ENCODE measurements at regions not wholly inside any gene's neighbourhood (a gene's known extent, or its start where the extent isn't known, plus 50 kb on each side); places are given as distances from the start of the nearest gene placed in this dataset.
"Not testable (repeated sequence)": the region's sequence is repeated elsewhere in the genome, so short reads cannot be mapped to it uniquely, and the experiment has no call there.

DNA sequence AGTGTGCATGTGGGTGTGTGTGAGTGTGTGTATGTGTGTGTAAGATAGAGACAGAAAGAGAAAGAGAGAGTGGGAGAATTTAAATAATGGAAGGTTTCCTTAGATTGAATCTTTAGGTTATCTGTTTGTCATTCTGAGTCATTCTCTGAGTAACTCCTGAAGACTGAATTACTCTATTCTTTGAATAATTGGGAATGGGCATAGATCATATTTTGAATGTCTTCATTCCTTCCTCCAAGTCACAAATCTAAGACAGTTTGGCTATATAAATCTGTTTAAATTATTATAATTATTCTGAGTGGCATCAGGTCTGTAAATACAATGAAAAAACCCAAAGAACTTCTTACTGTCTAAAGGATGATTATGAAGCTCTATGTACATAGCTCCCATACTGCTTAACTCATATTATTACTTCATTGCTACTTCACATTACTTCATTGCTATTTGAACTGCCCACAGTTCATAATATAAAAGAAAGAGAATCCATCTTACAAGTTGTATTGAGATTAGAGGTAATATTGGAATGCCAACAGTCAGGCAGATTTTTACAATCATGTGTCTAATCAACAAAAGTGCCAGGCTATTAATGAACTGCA is 346.6 kb upstream of the CCDC179 start:
- Histone ChIP-seq H3K27ac (no peak overlapping the region), H3K4me3 (no peak overlapping the region), H3K36me3 (no peaks in the 10 kb centered on the region), H3K4me1 (no peaks in the 10 kb centered on the region), H3K27me3 (no peaks in the 10 kb centered on the region), H3K9me3 (peaks cover 0 to 5% (median 0%) of the 10 kb centered on the region in 4 donors)
- DNase-seq: no peak
- TF ChIP-seq CTCF (IDR thresholded peaks at IDR 0.05) (no peak), POLR2A (IDR thresholded peaks at IDR 0.05) (no peak)

DNA sequence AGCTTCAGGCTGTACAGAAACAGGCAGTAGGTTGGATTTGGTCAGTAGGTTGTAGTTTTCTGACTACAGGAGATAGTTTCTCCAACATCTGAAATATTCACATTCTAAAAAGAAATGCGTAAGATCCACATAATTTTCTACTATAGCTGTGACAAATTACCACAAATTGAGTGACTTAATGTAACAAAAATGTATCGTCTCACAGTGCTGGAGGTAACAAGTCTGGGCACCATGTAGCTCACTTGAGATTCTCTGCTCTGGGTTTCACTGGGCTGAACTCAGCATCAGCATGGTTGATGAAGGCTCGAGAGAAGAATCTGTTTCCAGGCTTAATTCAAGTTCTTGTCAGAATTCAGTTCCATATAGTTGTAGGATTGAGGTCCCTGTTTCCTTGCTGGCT is 350.9 kb upstream of the CCDC179 start:
- no peak overlapping the region for H3K27ac ChIP-seq
- no peak for DNase-seq
- H3K4me1 ChIP-seq: no peaks in the 10 kb centered on the region
- H3K36me3 ChIP-seq: no peaks in the 10 kb centered on the region
- TF ChIP-seq POLR2A (IDR thresholded peaks at IDR 0.05) (no peak), CTCF (IDR thresholded peaks at IDR 0.05) (no peak)
- no peaks in the 10 kb centered on the region for H3K27me3 ChIP-seq
- no peaks in the 10 kb centered on the region for H3K9me3 ChIP-seq
- no peak overlapping the region for H3K4me3 ChIP-seq

DNA sequence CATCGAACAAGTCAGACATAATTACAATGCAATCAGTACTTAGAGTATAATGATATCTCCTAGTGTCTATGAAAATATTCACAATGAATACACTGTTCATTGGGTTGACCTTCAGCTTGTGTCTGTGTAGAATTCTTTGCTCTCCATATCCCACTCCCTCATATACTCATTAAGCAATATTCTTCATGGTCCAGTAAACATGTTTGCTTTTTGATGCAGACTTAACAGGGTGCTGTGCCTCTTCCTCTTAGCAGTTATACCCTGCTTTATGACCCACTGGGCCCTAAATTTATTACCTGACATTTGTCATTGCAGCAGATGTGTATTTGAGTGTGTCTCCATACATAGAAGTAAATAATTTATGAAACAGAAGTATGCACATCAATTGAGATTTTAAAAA is 352.5 kb upstream of the CCDC179 start:
- Histone ChIP-seq H3K4me3 (no peak overlapping the region), H3K4me1 (no peaks in the 10 kb centered on the region), H3K9me3 (no peaks in the 10 kb centered on the region), H3K27ac (no peak overlapping the region), H3K27me3 (no peaks in the 10 kb centered on the region), H3K36me3 (no peaks in the 10 kb centered on the region)
- DNase-seq: no peak
- TF ChIP-seq CTCF (IDR thresholded peaks at IDR 0.05): no peak
- TF ChIP-seq POLR2A (IDR thresholded peaks at IDR 0.05): no peak

- Histone ChIP-seq H3K4me1 (no peaks in the 10 kb centered on the region), H3K27ac (no peak overlapping the region), H3K36me3 (no peaks in the 10 kb centered on the region), H3K9me3 (no peaks in the 10 kb centered on the region), H3K4me3 (no peak overlapping the region), H3K27me3 (no peaks in the 10 kb centered on the region)
- DNase-seq: no peak
- no peak for TF ChIP-seq POLR2A (IDR thresholded peaks at IDR 0.05)
- no peak for TF ChIP-seq CTCF (IDR thresholded peaks at IDR 0.05)
Measured at GRCh38 chr11:23217072-23217471, 356.8 kb upstream of the CCDC179 start.

GRCh38 chr11:23220086-23220485 is 359.8 kb upstream of the CCDC179 start:
- H3K9me3 ChIP-seq, H3K4me1 ChIP-seq, H3K27me3 ChIP-seq, DNase-seq, H3K27ac ChIP-seq, H3K4me3 ChIP-seq, H3K36me3 ChIP-seq: not testable (repeated sequence)

GRCh38 chr11:23221366-23221765 is 361.1 kb upstream of the CCDC179 start:
- no peak overlapping the region for H3K4me3 ChIP-seq
- no peak overlapping the region for H3K27ac ChIP-seq
- H3K4me1 ChIP-seq: no peaks in the 10 kb centered on the region
- no peaks in the 10 kb centered on the region for H3K9me3 ChIP-seq
- no peaks in the 10 kb centered on the region for H3K27me3 ChIP-seq
- no peak for TF ChIP-seq POLR2A (IDR thresholded peaks at IDR 0.05)
- TF ChIP-seq CTCF (IDR thresholded peaks at IDR 0.05): no peak
- no peaks in the 10 kb centered on the region for H3K36me3 ChIP-seq
- no peak for DNase-seq
